Prostate gland (tissue), 2 donors: ENCODE measurements at regions not wholly inside any gene's neighbourhood (a gene's known extent, or its start where the extent isn't known, plus 50 kb on each side); places are given as distances from the start of the nearest gene placed in this dataset.
"Not testable (repeated sequence)": the region's sequence is repeated elsewhere in the genome, so short reads cannot be mapped to it uniquely, and the experiment has no call there.

Experiments used
- POLR2A ChIP-seq: fragments of 450-650 bp; IDR thresholded peaks from one replicate; pipeline ENCODE4 v1.6.1; 2016; ENCODE audit warnings: antibody characterized with exemption, mild to moderate bottlenecking
- POLR2AphosphoS5 ChIP-seq: sonication (generic); formaldehyde crosslinking; IDR thresholded peaks from one replicate; pipeline ENCODE4 v1.6.1; 2017; ENCODE audit warnings: antibody characterized with exemption
- TF ChIP-seq, protein P1 (sequence below), 4 experiments: fragments of 200-600 bp in 2 of 4; fragments of 450-650 bp in 2 of 4; sonication (generic) in 2 of 4; IDR thresholded peaks; 1 replicate in 3 of 4; 2 replicates in 1 of 4; pipeline ENCODE4 v1.5.1; 2016 to 2019; ENCODE audit warnings: antibody characterized with exemption in 4 of 4, mild to moderate bottlenecking in 2 of 4, moderate library complexity in 2 of 4

DNA sequence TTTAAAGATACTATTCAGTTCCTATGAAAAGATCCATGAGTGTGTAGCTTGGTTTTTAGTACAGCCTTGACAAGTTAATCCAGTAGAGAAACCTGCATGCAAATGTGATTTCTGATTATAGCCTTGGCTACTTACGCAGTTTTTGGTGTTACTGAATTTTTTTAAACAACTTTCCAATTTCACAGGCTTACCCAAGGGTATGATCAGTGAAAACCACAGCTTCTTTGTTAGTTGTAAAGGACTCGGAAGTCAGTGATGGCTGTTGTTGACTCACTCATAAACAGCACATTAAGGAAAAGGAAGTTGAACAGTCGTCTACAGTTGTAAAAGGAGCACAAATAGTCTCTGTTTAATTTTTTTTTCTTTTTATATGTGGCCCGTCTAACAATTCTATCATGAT, 924.6 kb upstream of the ADAMTS5 start:
- TF ChIP-seq, protein P1, sequence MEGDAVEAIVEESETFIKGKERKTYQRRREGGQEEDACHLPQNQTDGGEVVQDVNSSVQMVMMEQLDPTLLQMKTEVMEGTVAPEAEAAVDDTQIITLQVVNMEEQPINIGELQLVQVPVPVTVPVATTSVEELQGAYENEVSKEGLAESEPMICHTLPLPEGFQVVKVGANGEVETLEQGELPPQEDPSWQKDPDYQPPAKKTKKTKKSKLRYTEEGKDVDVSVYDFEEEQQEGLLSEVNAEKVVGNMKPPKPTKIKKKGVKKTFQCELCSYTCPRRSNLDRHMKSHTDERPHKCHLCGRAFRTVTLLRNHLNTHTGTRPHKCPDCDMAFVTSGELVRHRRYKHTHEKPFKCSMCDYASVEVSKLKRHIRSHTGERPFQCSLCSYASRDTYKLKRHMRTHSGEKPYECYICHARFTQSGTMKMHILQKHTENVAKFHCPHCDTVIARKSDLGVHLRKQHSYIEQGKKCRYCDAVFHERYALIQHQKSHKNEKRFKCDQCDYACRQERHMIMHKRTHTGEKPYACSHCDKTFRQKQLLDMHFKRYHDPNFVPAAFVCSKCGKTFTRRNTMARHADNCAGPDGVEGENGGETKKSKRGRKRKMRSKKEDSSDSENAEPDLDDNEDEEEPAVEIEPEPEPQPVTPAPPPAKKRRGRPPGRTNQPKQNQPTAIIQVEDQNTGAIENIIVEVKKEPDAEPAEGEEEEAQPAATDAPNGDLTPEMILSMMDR (IDR thresholded peaks at IDR 0.05): not testable (repeated sequence)
- TF ChIP-seq POLR2AphosphoS5, POLR2A: not testable (repeated sequence)
